Upper lobe of left lung (tissue), 6 donors: ENCODE measurements at regions not wholly inside any gene's neighbourhood (a gene's known extent, or its start where the extent isn't known, plus 50 kb on each side); places are given as distances from the start of the nearest gene placed in this dataset.

Experiments
- ATAC-seq, 2 donors: fragments of 200-7000 bp; cut with Tn5 transposase; one replicate each; pipeline ENCODE4 v1.9.1; 2022; ENCODE audit warnings: mild to moderate bottlenecking in 2 of 2, moderate library complexity in 2 of 2; ENCODE audit not compliant: low FRiP score in 2 of 2
- DNase-seq, 2 donors: peaks; one replicate each; pipeline ENCODE4 v3.0.0-alpha.2; 2019 to 2020
- H3K27ac ChIP-seq, 4 donors: fragments of 200-600 bp; sonication (generic); one replicate each; pipeline ENCODE4 v1.5.1; 2016 to 2019
- H3K27me3 ChIP-seq, 4 donors: fragments of 200-600 bp; sonication (generic); one replicate each; pipeline ENCODE4 v1.5.1; 2017 to 2019
- H3K36me3 ChIP-seq, 4 donors: fragments of 200-600 bp; sonication (generic); one replicate each; pipeline ENCODE4 v1.5.1; 2016 to 2019
- H3K4me1 ChIP-seq, 4 donors: fragments of 200-600 bp; sonication (generic); one replicate each; pipeline ENCODE4 v1.5.1; 2018 to 2019
- H3K4me3 ChIP-seq, 4 donors: fragments of 200-600 bp; sonication (generic); one replicate each; pipeline ENCODE4 v1.5.1; 2017 to 2019; ENCODE audit warnings: mild to moderate bottlenecking in 2 of 4, moderate library complexity in 1 of 4
- H3K9me3 ChIP-seq, 4 donors: fragments of 200-600 bp; sonication (generic); one replicate each; pipeline ENCODE4 v1.5.1; 2018 to 2019
- EP300 ChIP-seq, 4 donors: sonication (generic); formaldehyde crosslinking; IDR thresholded peaks; one replicate each; pipeline ENCODE4 v1.5.1; 2017; ENCODE audit warnings: antibody characterized with exemption in 4 of 4, control low read depth in 2 of 4
- POLR2A ChIP-seq, 4 donors: fragments of 450-650 bp; IDR thresholded peaks; one replicate each; pipeline ENCODE4 v1.5.1; 2016 to 2017; ENCODE audit warnings: antibody characterized with exemption in 4 of 4, mild to moderate bottlenecking in 2 of 4
- POLR2AphosphoS5 ChIP-seq, 2 donors: sonication (generic); formaldehyde crosslinking; IDR thresholded peaks; one replicate each; pipeline ENCODE4 v1.5.1; 2017; ENCODE audit warnings: antibody characterized with exemption in 2 of 2
- WGBS, 2 donors: methylation state at CpG; one replicate each; pipeline ENCODE4 v1.1.5; 2017 to 2018; 5-methylcytosine and 5-hydroxymethylcytosine counted together
- TF ChIP-seq, protein P1 (sequence below), 6 experiments: fragments of 450-650 bp in 4 of 6; fragments of 200-600 bp in 2 of 6; sonication (generic) in 2 of 6; IDR thresholded peaks; one replicate each; pipeline ENCODE4 v1.5.1; 2016 to 2019; ENCODE audit warnings: antibody characterized with exemption in 6 of 6
- donor health status: DM: no; HTN: no; CAD: no; lungs with moderate emphysema.
- donor health status: DM: no; HTN: yes; CAD: no; lungs with severe emphysema.

DNA sequence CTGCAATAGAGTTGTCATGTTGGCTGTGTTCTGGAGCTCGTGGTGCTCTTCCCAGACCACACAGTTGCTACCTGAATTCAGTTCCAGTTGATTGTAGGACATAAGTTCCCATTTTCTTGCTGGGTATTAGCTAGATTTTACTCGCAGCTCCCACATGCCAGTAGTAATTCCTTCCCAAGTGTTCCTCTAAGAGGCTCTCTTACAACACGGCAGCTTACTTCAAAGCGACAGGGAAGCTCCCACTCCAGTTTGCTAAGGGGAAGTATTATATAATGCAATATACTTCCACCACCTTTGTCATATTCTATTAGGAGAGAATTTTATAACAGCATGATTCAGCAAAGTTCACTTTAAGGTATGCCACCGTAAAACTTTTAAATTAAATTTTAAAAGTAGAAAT is 623.0 kb downstream of the SLCO4C1 start:
- Histone ChIP-seq H3K27me3 (no peaks in the 10 kb centered on the region), H3K9me3 (no peaks in the 10 kb centered on the region), H3K4me3 (no peak overlapping the region), H3K36me3 (no peaks in the 10 kb centered on the region), H3K4me1 (no peaks in the 10 kb centered on the region), H3K27ac (no peak overlapping the region)
- no peak for DNase-seq
- TF ChIP-seq POLR2A (IDR thresholded peaks at IDR 0.05) (no peak), EP300 (IDR thresholded peaks at IDR 0.05) (no peak), POLR2AphosphoS5 (IDR thresholded peaks at IDR 0.05) (no peak)
- TF ChIP-seq, protein P1, sequence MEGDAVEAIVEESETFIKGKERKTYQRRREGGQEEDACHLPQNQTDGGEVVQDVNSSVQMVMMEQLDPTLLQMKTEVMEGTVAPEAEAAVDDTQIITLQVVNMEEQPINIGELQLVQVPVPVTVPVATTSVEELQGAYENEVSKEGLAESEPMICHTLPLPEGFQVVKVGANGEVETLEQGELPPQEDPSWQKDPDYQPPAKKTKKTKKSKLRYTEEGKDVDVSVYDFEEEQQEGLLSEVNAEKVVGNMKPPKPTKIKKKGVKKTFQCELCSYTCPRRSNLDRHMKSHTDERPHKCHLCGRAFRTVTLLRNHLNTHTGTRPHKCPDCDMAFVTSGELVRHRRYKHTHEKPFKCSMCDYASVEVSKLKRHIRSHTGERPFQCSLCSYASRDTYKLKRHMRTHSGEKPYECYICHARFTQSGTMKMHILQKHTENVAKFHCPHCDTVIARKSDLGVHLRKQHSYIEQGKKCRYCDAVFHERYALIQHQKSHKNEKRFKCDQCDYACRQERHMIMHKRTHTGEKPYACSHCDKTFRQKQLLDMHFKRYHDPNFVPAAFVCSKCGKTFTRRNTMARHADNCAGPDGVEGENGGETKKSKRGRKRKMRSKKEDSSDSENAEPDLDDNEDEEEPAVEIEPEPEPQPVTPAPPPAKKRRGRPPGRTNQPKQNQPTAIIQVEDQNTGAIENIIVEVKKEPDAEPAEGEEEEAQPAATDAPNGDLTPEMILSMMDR (IDR thresholded peaks at IDR 0.05), result no peak
- ATAC-seq, result no peak
- 59 to 70% methylated on average over 5 of the region's 5 CpGs for WGBS, 2 donors

DNA sequence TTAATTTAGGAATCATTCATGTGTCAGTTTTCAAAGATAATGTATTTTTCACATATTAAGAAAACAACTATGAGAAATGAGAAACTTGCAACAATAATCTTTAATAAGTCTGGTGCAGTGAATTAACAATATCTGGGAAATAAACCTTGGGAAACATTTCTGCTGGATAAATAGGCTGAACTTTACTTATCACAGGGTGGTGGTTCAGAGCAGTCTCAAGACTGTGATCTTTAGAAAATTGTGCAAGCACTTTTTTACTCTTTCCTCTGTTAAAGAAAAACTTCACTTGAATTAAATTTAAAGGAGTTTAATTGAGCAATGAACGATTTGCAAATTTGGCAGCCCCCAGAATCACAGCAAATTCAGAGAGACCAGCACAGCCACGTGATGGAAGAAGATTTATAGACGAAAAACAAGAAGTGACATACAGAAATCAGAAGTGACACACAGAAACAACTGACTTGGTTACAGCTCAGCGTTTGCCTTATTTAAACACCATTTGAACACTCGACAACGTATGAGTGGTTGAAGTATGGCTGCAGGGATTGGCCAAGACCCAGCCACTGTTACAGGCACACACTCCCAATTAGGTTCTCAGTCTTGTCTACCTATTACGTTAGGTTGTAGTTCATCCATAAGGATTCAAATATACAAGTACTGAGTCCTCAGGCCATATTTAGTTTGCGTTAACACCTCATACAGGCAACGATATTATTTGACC is 631.9 kb downstream of the SLCO4C1 start:
- ATAC-seq (no peak), DNase-seq (peak in 1 of 2 donors; percentile 55)
- Histone ChIP-seq H3K27ac (no peak overlapping the region), H3K4me3 (peak overlapping the region in 1 of 4 donors; percentile 31), H3K4me1 (no peaks in the 10 kb centered on the region), H3K36me3 (no peaks in the 10 kb centered on the region), H3K9me3 (no peaks in the 10 kb centered on the region), H3K27me3 (no peaks in the 10 kb centered on the region)
- TF ChIP-seq, protein P1 (IDR thresholded peaks at IDR 0.05), result no peak
- TF ChIP-seq POLR2A (IDR thresholded peaks at IDR 0.05), result peak in 1 of 4 donors; percentile 27
- 66% methylated on average over 9 of the region's 9 CpGs for WGBS, 2 donors

DNA sequence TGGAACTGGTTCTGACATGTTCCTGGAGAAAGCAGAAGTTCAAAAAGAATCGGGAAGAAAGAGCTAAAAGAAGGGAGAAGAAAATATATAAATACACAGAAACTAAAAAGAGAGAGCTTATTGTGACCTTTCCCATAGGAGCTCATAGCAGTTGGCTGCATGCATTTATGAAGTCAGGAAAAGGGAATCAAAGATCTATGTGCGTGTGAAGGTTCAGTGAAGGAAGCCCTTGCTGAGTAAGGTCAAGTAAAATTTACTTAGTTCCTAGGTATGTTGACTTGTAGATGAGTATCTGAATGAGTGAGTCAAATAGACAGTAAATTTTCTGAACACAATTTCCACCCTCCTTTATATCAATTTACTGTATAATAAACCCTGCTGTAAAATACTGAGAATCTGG is 632.5 kb downstream of the SLCO4C1 start:
- no peaks in the 10 kb centered on the region for H3K36me3 ChIP-seq
- no peak overlapping the region for H3K27ac ChIP-seq
- no peaks in the 10 kb centered on the region for H3K27me3 ChIP-seq
- no peaks in the 10 kb centered on the region for H3K9me3 ChIP-seq
- no peak for TF ChIP-seq POLR2AphosphoS5 (IDR thresholded peaks at IDR 0.05)
- TF ChIP-seq POLR2A (IDR thresholded peaks at IDR 0.05), result no peak
- TF ChIP-seq EP300 (IDR thresholded peaks at IDR 0.05), result no peak
- TF ChIP-seq, protein P1 (IDR thresholded peaks at IDR 0.05), result no peak
- WGBS, 2 donors, result 42 to 44% methylated on average over 2 of the region's 2 CpGs
- DNase-seq (no peak), ATAC-seq (no peak)
- H3K4me3 ChIP-seq, result no peak overlapping the region
- H3K4me1 ChIP-seq, result no peaks in the 10 kb centered on the region

DNA sequence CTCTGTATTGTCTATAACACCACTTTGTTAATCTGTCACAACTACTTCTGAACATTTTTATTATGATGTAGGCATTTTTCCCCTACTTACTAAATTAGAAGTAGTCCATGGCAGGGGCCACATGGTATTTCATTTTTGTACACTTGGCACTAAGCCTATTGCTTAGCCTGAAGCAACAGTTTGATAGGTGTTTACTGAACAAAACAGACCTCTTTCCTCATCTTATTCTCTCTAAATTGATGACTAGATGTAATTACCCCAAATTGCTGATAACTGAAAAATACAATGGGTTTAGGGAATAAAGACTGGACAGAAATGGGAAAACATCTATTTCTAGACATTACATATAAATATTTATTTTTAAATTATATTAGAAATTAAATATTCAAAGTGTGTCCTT is 633.8 kb downstream of the SLCO4C1 start:
- H3K4me3 ChIP-seq, result no peak overlapping the region
- no peaks in the 10 kb centered on the region for H3K9me3 ChIP-seq
- no peaks in the 10 kb centered on the region for H3K36me3 ChIP-seq
- no peak for DNase-seq
- H3K27ac ChIP-seq, result no peak overlapping the region
- ATAC-seq, result no peak
- H3K4me1 ChIP-seq, result no peaks in the 10 kb centered on the region
- H3K27me3 ChIP-seq, result no peaks in the 10 kb centered on the region
- TF ChIP-seq, protein P1 (IDR thresholded peaks at IDR 0.05), result no peak
- no peak for TF ChIP-seq EP300 (IDR thresholded peaks at IDR 0.05)
- no peak for TF ChIP-seq POLR2A (IDR thresholded peaks at IDR 0.05)
- TF ChIP-seq POLR2AphosphoS5 (IDR thresholded peaks at IDR 0.05), result no peak

DNA sequence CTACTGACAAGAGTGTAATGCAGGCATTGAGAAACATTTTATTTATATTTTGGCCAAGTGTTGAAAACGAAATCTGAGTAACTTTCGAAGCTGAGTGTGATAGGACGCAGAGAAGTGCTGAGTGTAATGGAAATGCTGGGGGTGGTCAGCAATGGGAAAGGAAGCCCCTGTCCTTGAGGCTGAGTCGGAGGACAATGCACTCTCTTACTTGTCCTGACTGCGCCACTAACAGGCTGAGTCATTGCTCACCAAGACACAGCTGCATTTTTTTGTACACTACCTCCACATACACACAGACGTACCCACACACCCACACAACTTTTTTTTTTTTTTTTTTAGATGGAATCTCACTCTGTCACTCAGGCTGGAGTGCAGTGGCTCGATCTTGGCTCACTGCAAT is 637.7 kb downstream of the SLCO4C1 start:
- no peak for DNase-seq
- Histone ChIP-seq H3K4me1 (no peaks in the 10 kb centered on the region), H3K27me3 (no peaks in the 10 kb centered on the region), H3K27ac (no peak overlapping the region), H3K36me3 (no peaks in the 10 kb centered on the region), H3K9me3 (no peaks in the 10 kb centered on the region), H3K4me3 (no peak overlapping the region)
- WGBS, 2 donors, result 73% methylated on average over 7 of the region's 7 CpGs
- ATAC-seq, result no peak
- TF ChIP-seq EP300 (IDR thresholded peaks at IDR 0.05) (no peak), POLR2AphosphoS5 (IDR thresholded peaks at IDR 0.05) (no peak), POLR2A (IDR thresholded peaks at IDR 0.05) (no peak)
- TF ChIP-seq, protein P1 (IDR thresholded peaks at IDR 0.05), result no peak
